ENCODE measurements at regions not wholly inside any gene's neighbourhood (a gene's known extent, or its start where the extent isn't known, plus 50 kb on each side); places are given as distances from the start of the nearest gene placed in this dataset.

GRCh38 chr2:75317802-75318201 is 118.5 kb upstream of the TACR1 start:
- Histone ChIP-seq H3K27me3 (no peaks in the 10 kb centered on the region), H3K9me3 (no peaks in the 10 kb centered on the region), H3K4me3 (ENCODE audit: low read depth in 1 of 2, low read length in 1 of 2) (no peak overlapping the region), H3K4me1 (ENCODE audit: control insufficient read depth in 1 of 2, insufficient read depth in 1 of 2, low read depth in 1 of 2, low read length in 1 of 2) (no peaks in the 10 kb centered on the region), H3K27ac (no peak overlapping the region), H3K36me3 (no peaks in the 10 kb centered on the region)
- TF ChIP-seq CTCF (IDR thresholded peaks at IDR 0.05): no peak

- Histone ChIP-seq H3K4me1 (ENCODE audit: control insufficient read depth in 1 of 2, insufficient read depth in 1 of 2, low read depth in 1 of 2, low read length in 1 of 2) (no peaks in the 10 kb centered on the region), H3K4me3 (ENCODE audit: low read depth in 1 of 2, low read length in 1 of 2) (no peak overlapping the region), H3K27me3 (no peaks in the 10 kb centered on the region), H3K36me3 (no peaks in the 10 kb centered on the region), H3K9me3 (no peaks in the 10 kb centered on the region), H3K27ac (no peak overlapping the region)
- no peak for TF ChIP-seq CTCF (IDR thresholded peaks at IDR 0.05)
Observed at GRCh38 chr2:75317316-75317715, 118.0 kb upstream of the TACR1 start.

GRCh38 chr2:75315436-75315835 is 116.1 kb upstream of the TACR1 start:
- H3K27me3 ChIP-seq: no peaks in the 10 kb centered on the region
- H3K4me1 ChIP-seq (ENCODE audit: control insufficient read depth in 1 of 2, insufficient read depth in 1 of 2, low read depth in 1 of 2, low read length in 1 of 2): no peaks in the 10 kb centered on the region
- no peak overlapping the region for H3K4me3 ChIP-seq (ENCODE audit: low read depth in 1 of 2, low read length in 1 of 2)
- no peak for TF ChIP-seq CTCF (IDR thresholded peaks at IDR 0.05)
- H3K9me3 ChIP-seq: no peaks in the 10 kb centered on the region
- no peaks in the 10 kb centered on the region for H3K36me3 ChIP-seq
- no peak overlapping the region for H3K27ac ChIP-seq

GRCh38 chr2:75311993-75312392 is 112.7 kb upstream of the TACR1 start:
- Histone ChIP-seq H3K4me3 (ENCODE audit: low read depth in 1 of 2, low read length in 1 of 2) (no peak overlapping the region), H3K27me3 (no peaks in the 10 kb centered on the region), H3K4me1 (ENCODE audit: control insufficient read depth in 1 of 2, insufficient read depth in 1 of 2, low read depth in 1 of 2, low read length in 1 of 2) (no peaks in the 10 kb centered on the region), H3K9me3 (no peaks in the 10 kb centered on the region), H3K36me3 (no peaks in the 10 kb centered on the region), H3K27ac (no peak overlapping the region)
- no peak for TF ChIP-seq CTCF (IDR thresholded peaks at IDR 0.05)

GRCh38 chr2:75311521-75311920 is 112.2 kb upstream of the TACR1 start:
- H3K27me3 ChIP-seq: no peaks in the 10 kb centered on the region
- H3K9me3 ChIP-seq: no peaks in the 10 kb centered on the region
- no peak overlapping the region for H3K4me3 ChIP-seq (ENCODE audit: low read depth in 1 of 2, low read length in 1 of 2)
- no peaks in the 10 kb centered on the region for H3K4me1 ChIP-seq (ENCODE audit: control insufficient read depth in 1 of 2, insufficient read depth in 1 of 2, low read depth in 1 of 2, low read length in 1 of 2)
- H3K36me3 ChIP-seq: no peaks in the 10 kb centered on the region
- H3K27ac ChIP-seq: no peak overlapping the region
- no peak for TF ChIP-seq CTCF (IDR thresholded peaks at IDR 0.05)

GRCh38 chr2:75310876-75311275 is 111.6 kb upstream of the TACR1 start:
- H3K9me3 ChIP-seq: no peaks in the 10 kb centered on the region
- H3K4me1 ChIP-seq (ENCODE audit: control insufficient read depth in 1 of 2, insufficient read depth in 1 of 2, low read depth in 1 of 2, low read length in 1 of 2): no peaks in the 10 kb centered on the region
- H3K27me3 ChIP-seq: no peaks in the 10 kb centered on the region
- H3K36me3 ChIP-seq: no peaks in the 10 kb centered on the region
- TF ChIP-seq CTCF (IDR thresholded peaks at IDR 0.05): no peak
- H3K27ac ChIP-seq: no peak overlapping the region
- no peak overlapping the region for H3K4me3 ChIP-seq (ENCODE audit: low read depth in 1 of 2, low read length in 1 of 2)

Data from neutrophil (primary cell).